ENCODE measurements at regions not wholly inside any gene's neighbourhood (a gene's known extent, or its start where the extent isn't known, plus 50 kb on each side); places are given as distances from the start of the nearest gene placed in this dataset.
A peak's percentile ranks its signal among the peaks of the same experiment; 100 is the strongest.

DNA sequence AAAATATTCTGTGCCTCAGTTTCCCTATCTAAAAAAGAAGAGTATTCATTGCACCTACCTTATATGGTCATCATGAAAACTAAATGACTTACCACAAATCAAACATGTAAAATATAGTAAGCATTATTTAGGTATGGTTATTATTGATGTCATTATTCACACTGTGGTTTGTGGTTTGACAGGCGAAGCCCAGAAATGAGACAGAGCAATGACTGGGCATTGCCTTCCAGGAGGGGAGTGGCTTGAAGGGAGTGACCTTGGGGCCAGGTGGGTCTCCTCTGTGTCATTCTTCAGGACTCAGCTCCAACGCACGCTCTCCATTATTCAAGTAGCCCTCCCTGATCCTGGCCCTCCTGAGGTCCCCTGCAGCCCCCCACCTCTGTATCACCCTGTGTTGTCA is 133.7 kb downstream of the DMRTA2 start (continued):
- TF ChIP-seq, protein P1, sequence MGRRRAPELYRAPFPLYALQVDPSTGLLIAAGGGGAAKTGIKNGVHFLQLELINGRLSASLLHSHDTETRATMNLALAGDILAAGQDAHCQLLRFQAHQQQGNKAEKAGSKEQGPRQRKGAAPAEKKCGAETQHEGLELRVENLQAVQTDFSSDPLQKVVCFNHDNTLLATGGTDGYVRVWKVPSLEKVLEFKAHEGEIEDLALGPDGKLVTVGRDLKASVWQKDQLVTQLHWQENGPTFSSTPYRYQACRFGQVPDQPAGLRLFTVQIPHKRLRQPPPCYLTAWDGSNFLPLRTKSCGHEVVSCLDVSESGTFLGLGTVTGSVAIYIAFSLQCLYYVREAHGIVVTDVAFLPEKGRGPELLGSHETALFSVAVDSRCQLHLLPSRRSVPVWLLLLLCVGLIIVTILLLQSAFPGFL (CRISPR knock-in tag; IDR thresholded peaks at IDR 0.05; ENCODE audit: borderline replicate concordance), result no peak
- TF ChIP-seq, protein P2, sequence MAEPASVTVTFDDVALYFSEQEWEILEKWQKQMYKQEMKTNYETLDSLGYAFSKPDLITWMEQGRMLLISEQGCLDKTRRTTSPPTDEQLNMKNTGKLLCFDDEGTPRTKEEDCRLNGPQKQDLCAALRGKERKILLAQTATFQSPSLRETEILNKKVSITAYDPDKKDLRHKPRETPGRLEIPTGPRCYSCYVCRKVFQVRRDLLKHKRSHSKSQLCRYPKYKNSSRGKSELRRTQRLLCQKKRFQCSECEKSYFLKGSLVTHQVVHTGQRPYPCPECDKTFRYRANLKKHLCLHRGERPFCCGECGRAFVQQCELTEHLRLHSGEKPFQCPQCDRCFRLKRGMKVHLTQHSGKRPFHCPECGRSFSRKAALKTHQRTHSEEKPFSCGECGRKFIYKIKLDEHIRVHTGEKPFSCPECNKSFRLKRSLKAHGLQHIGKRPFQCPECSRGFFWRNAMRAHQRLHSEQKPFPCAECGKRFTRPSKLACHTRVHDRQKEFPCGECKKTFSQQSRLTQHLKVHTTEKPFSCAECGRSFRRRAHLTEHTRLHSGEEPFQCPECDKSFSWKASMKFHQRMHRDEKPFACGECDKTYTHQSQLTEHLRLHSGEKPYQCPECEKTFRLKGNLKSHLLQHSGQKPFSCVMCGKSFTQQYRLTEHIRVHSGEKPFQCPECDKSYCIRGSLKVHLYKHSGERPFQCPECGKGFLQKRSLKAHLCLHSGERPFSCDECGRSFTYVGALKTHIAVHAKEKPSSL (CRISPR knock-in tag; conservative IDR thresholded peaks at IDR 0.05), result no peak
- no peak for TF ChIP-seq ZNF121 (CRISPR knock-in tag; IDR thresholded peaks at IDR 0.05)
- TF ChIP-seq, protein P3, sequence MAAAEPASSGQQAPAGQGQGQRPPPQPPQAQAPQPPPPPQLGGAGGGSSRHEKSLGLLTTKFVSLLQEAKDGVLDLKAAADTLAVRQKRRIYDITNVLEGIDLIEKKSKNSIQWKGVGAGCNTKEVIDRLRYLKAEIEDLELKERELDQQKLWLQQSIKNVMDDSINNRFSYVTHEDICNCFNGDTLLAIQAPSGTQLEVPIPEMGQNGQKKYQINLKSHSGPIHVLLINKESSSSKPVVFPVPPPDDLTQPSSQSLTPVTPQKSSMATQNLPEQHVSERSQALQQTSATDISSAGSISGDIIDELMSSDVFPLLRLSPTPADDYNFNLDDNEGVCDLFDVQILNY (CRISPR knock-in tag; IDR thresholded peaks at IDR 0.05), result no peak
- TF ChIP-seq, protein P4, sequence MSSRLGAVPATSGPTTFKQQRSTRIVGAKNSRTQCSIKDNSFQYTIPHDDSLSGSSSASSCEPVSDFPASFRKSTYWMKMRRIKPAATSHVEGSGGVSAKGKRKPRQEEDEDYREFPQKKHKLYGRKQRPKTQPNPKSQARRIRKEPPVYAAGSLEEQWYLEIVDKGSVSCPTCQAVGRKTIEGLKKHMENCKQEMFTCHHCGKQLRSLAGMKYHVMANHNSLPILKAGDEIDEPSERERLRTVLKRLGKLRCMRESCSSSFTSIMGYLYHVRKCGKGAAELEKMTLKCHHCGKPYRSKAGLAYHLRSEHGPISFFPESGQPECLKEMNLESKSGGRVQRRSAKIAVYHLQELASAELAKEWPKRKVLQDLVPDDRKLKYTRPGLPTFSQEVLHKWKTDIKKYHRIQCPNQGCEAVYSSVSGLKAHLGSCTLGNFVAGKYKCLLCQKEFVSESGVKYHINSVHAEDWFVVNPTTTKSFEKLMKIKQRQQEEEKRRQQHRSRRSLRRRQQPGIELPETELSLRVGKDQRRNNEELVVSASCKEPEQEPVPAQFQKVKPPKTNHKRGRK (CRISPR knock-in tag; IDR thresholded peaks at IDR 0.05; ENCODE audit: borderline replicate concordance), result no peak
- TF ChIP-seq TCF7 (CRISPR knock-in tag; IDR thresholded peaks at IDR 0.05; ENCODE audit: low read depth), result no peak
- TF ChIP-seq FOXP1 (CRISPR knock-in tag; IDR thresholded peaks at IDR 0.05; ENCODE audit: borderline replicate concordance), result no peak

DNA sequence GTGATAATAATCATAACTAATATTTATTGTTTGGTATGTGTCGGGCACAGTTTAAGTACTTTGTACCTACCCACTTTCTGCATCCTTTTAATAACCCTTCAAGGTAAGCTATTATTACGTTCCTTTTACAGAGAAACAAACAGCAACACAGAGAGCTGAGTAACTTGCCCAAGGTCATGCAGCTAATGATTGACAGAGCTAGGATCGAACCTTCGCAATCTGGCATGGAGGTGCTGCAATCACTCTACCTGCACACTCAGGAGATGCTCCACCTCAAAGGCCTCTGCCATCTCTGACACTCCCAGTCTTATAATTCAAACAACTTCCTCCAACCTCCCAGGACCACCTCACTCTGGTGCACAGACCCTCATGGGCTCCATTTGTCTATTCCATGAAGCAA is 137.2 kb downstream of the DMRTA2 start:
- ChIA-PET CTCF (interaction anchor here (1.1 kb wide), 1 partner anchor 205 kb away, joined by 3 read pairs; no protein-coding TSS in a partner anchor), POLR2A (no interaction called here)
- ATAC-seq (no peak), DNase-seq (ENCODE audit: low spot score) (no peak)
- Mint-ChIP-seq H3K36me3 (no peaks in the 10 kb centered on the region), H3K27ac (no peak overlapping the region), H3K4me1 (no peaks in the 10 kb centered on the region), H3K4me3 (no peak overlapping the region), H3K9me3 (no peaks in the 10 kb centered on the region), H3K27me3 (ENCODE audit: low read depth) (peaks cover 15% of the 10 kb centered on the region)
- no peak for TF ChIP-seq NFYB (CRISPR knock-in tag; conservative IDR thresholded peaks at IDR 0.05; ENCODE audit: low read depth)
- TF ChIP-seq GABPB1 (CRISPR knock-in tag; IDR thresholded peaks at IDR 0.05), result peak; percentile 74

DNA sequence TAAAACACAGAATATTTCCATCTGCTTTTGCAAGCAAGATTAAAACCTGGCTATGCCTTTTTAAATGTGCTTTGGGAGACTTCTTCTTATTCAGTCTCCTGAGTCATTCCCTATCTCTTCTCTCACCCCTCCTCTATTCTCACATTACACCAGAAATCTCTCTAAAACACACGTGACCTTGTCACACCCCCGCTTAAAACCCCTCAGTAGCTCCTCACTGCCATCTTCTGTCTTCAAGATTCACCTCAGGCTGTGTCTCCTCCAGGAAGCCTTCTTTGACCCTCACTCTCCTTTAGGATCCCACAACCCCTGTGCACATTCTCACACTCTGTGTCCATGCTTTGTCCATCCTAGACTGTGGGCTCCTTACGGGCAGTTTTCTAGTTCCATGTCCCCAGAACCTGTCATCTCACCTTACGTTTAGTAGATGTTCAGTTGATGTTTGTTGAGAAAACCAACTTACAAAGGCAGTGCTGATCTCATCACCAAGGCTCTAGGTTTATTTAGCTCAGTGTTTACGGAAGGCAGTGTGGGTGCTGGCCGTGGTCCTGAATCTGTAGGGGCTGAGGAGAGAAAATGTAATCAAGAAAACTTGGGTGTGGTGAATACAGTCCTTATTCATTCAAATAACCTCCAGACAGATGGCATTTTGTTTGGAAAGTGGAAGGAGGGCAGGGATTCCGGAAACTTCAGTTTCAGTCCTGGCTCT is 143.5 kb downstream of the DMRTA2 start:
- Mint-ChIP-seq H3K27me3 (ENCODE audit: low read depth) (no peaks in the 10 kb centered on the region), H3K4me3 (no peak overlapping the region), H3K4me1 (peaks cover 44% of the 10 kb centered on the region), H3K9me3 (no peaks in the 10 kb centered on the region), H3K27ac (no peak overlapping the region), H3K36me3 (no peaks in the 10 kb centered on the region)
- peak; percentile 40 for ATAC-seq
- ChIA-PET CTCF (interaction anchor here (0.6 to 2.0 kb wide), 7 partner anchors 8 to 284 kb away, joined by 3 to 10 read pairs (median 4); no protein-coding TSS in a partner anchor), POLR2A (interaction anchor here (1.6 kb wide), 1 partner anchor 29 kb away, joined by 3 read pairs; no protein-coding TSS in a partner anchor)
- peak; percentile 66 for DNase-seq (ENCODE audit: low spot score)
- no peak for TF ChIP-seq RELA (CRISPR knock-in tag; IDR thresholded peaks at IDR 0.05; ENCODE audit: borderline replicate concordance)
- peak; percentile 89 for TF ChIP-seq FOXK1 (CRISPR knock-in tag; IDR thresholded peaks at IDR 0.05)
- TF ChIP-seq GABPB1 (CRISPR knock-in tag; IDR thresholded peaks at IDR 0.05), result no peak
- TF ChIP-seq CREB1 (CRISPR knock-in tag; IDR thresholded peaks at IDR 0.05), result no peak
- peak; percentile 55; the same call in 1 of the 2 replicates for TF ChIP-seq ZNF232 (CRISPR knock-in tag; IDR thresholded peaks at IDR 0.05)
- TF ChIP-seq, protein P5, sequence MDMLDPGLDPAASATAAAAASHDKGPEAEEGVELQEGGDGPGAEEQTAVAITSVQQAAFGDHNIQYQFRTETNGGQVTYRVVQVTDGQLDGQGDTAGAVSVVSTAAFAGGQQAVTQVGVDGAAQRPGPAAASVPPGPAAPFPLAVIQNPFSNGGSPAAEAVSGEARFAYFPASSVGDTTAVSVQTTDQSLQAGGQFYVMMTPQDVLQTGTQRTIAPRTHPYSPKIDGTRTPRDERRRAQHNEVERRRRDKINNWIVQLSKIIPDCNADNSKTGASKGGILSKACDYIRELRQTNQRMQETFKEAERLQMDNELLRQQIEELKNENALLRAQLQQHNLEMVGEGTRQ (CRISPR knock-in tag; IDR thresholded peaks at IDR 0.05), result peak; percentile 26; the same call in 1 of the 2 replicates
- TF ChIP-seq NFATC4 (CRISPR knock-in tag; IDR thresholded peaks at IDR 0.05), result no peak
- TF ChIP-seq, protein P6, sequence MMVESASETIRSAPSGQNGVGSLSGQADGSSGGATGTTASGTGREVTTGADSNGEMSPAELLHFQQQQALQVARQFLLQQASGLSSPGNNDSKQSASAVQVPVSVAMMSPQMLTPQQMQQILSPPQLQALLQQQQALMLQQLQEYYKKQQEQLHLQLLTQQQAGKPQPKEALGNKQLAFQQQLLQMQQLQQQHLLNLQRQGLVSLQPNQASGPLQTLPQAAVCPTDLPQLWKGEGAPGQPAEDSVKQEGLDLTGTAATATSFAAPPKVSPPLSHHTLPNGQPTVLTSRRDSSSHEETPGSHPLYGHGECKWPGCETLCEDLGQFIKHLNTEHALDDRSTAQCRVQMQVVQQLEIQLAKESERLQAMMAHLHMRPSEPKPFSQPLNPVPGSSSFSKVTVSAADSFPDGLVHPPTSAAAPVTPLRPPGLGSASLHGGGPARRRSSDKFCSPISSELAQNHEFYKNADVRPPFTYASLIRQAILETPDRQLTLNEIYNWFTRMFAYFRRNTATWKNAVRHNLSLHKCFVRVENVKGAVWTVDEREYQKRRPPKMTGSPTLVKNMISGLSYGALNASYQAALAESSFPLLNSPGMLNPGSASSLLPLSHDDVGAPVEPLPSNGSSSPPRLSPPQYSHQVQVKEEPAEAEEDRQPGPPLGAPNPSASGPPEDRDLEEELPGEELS (CRISPR knock-in tag; IDR thresholded peaks at IDR 0.05), result 0 out of 2 replicates have a peak, but pooled peaks have one; percentile 51
- no peak for TF ChIP-seq JAZF1 (CRISPR knock-in tag; IDR thresholded peaks at IDR 0.05)
- TF ChIP-seq, protein P7, sequence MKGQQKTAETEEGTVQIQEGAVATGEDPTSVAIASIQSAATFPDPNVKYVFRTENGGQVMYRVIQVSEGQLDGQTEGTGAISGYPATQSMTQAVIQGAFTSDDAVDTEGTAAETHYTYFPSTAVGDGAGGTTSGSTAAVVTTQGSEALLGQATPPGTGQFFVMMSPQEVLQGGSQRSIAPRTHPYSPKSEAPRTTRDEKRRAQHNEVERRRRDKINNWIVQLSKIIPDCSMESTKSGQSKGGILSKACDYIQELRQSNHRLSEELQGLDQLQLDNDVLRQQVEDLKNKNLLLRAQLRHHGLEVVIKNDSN (CRISPR knock-in tag; IDR thresholded peaks at IDR 0.05), result 0 out of 2 replicates have a peak, but pooled peaks have one; percentile 22
- no peak for TF ChIP-seq GTF2I (CRISPR knock-in tag; conservative IDR thresholded peaks at IDR 0.05)
- TF ChIP-seq NFE2L1 (CRISPR knock-in tag; IDR thresholded peaks at IDR 0.05), result 0 out of 2 replicates have a peak, but pooled peaks have one; percentile 22

All from WTC11 (cell line).